GM10248 (cell line): ENCODE measurements at regions not wholly inside any gene's neighbourhood (a gene's known extent, or its start where the extent isn't known, plus 50 kb on each side); places are given as distances from the start of the nearest gene placed in this dataset.
A peak's percentile ranks its signal among the peaks of the same experiment; 100 is the strongest.

Experiments
- CTCF ChIA-PET: fragments of 300-600 bp; sonication (Branson Sonifier 250); formaldehyde crosslinking; extraction: SDS; loops from one replicate; lab custom pipeline; 2021; ENCODE audit warnings: antibody characterized with exemption; lab: Yijun Ruan, JAX
- POLR2A ChIA-PET: fragments of 350-650 bp; sonication (Branson Sonifier 250); formaldehyde crosslinking; extraction: SDS; loops from one replicate; lab custom pipeline; 2020; ENCODE audit warnings: antibody characterized with exemption; lab: Yijun Ruan, JAX
- DNase-seq: peaks from one replicate; pipeline ENCODE4 v3.0.0; 2012; ENCODE audit errors: extremely low spot score
- CTCF ChIP-seq: IDR thresholded peaks from 2 replicates; pipeline ENCODE4 v1.5.1; 2012; ENCODE audit warnings: mild to moderate bottlenecking, low read depth; ENCODE audit errors: extremely low read depth, missing control alignments, control extremely low read depth

- POLR2A ChIA-PET: no interaction called here
- CTCF ChIA-PET: interaction anchor here (0.9 to 2.6 kb wide), 7 partner anchors 11 to 139 kb away, joined by 3 to 13 read pairs (median 4); no protein-coding TSS in a partner anchor
- peak; percentile 55 for DNase-seq
- TF ChIP-seq CTCF: no peak
These were observed 107.7 kb downstream of the ARF6 start for GRCh38 chr14:50000380-50001150.

- POLR2A ChIA-PET: interaction anchor here (1.4 kb wide), 1 partner anchor 10 kb away, joined by 5 read pairs; no protein-coding TSS in a partner anchor
- CTCF ChIA-PET: interaction anchor here (0.7 to 2.9 kb wide), 11 partner anchors 8 to 140 kb away, joined by 3 to 16 read pairs (median 4); no protein-coding TSS in a partner anchor
- TF ChIP-seq CTCF: no peak
- DNase-seq: peak; percentile 74
These were observed 108.5 kb downstream of the ARF6 start for GRCh38 chr14:50001151-50001998.

GRCh38 chr14:50001999-50002925, 109.4 kb downstream of the ARF6 start:
- peak; percentile 72 for DNase-seq
- ChIA-PET POLR2A (interaction anchor here (1.4 kb wide), 1 partner anchor 11 kb away, joined by 5 read pairs; no protein-coding TSS in a partner anchor), CTCF (interaction anchor here (0.7 to 2.9 kb wide), 12 partner anchors 8 to 140 kb away, joined by 3 to 16 read pairs (median 4); no protein-coding TSS in a partner anchor)
- no peak for TF ChIP-seq CTCF

GRCh38 chr14:50002926-50003212, 110.0 kb downstream of the ARF6 start:
- CTCF ChIA-PET: interaction anchor here (1.0 to 2.9 kb wide), 18 partner anchors 9 to 141 kb away, joined by 3 to 16 read pairs (median 4); no protein-coding TSS in a partner anchor
- TF ChIP-seq CTCF: no peak
- DNase-seq: no peak
- POLR2A ChIA-PET: interaction anchor here (0.6 to 2.0 kb wide), 5 partner anchors 10 to 146 kb away, joined by 3 to 10 read pairs (median 4); no protein-coding TSS in a partner anchor

GRCh38 chr14:50003213-50004021, 110.5 kb downstream of the ARF6 start:
- DNase-seq: peak; percentile 90
- POLR2A ChIA-PET: interaction anchor here (0.6 to 2.0 kb wide), 8 partner anchors 10 to 383 kb away, joined by 3 to 10 read pairs (median 4); partner anchors contain the start of gene RPL36AL
- peak; percentile 15 for TF ChIP-seq CTCF
- CTCF ChIA-PET: interaction anchor here (0.7 to 2.9 kb wide), 20 partner anchors 10 to 142 kb away, joined by 3 to 16 read pairs (median 4); no protein-coding TSS in a partner anchor
